AG04450 (cell line): ENCODE measurements at regions not wholly inside any gene's neighbourhood (a gene's known extent, or its start where the extent isn't known, plus 50 kb on each side); places are given as distances from the start of the nearest gene placed in this dataset.

Experiments
- CTCF ChIA-PET: fragments of 300-600, 350-600 bp; formaldehyde crosslinking; extraction: SDS; loops from one replicate; lab custom pipeline; 2022; ENCODE audit warnings: antibody characterized with exemption, inconsistent platforms; lab: Charles Lee
- POLR2A ChIA-PET: fragments of 350-600 bp; formaldehyde crosslinking; extraction: SDS; loops from one replicate; lab custom pipeline; 2021; ENCODE audit warnings: antibody characterized with exemption, inconsistent platforms; lab: Yijun Ruan, JAX
- DNase-seq: peaks from one replicate; pipeline ENCODE4 v3.0.0-alpha.2; 2011; ENCODE audit warnings: low read depth, low spot score
- H3K27ac ChIP-seq: one replicate; pipeline ENCODE4 v1.5.1; 2012; ENCODE audit warnings: low read depth, low read length, control low read depth
- H3K27me3 ChIP-seq: one replicate; pipeline ENCODE4 v1.6.0; 2012; ENCODE audit warnings: low read length; ENCODE audit not compliant: control insufficient read depth, insufficient read depth
- H3K4me3 ChIP-seq: 2 replicates; pipeline ENCODE4 v1.5.1; 2011; ENCODE audit warnings: mild to moderate bottlenecking, low read depth, low read length, control low read depth
- H3K9me3 ChIP-seq: 2 replicates; pipeline ENCODE4 v1.5.1; 2012; ENCODE audit warnings: low read length; ENCODE audit not compliant: control insufficient read depth, insufficient read depth
- TF ChIP-seq, protein P1 (sequence below): IDR thresholded peaks from 2 replicates; pipeline ENCODE4 v1.5.1; 2011; ENCODE audit warnings: low read depth, low read length, control low read depth, inconsistent platforms

- POLR2A ChIA-PET: no interaction called here
- CTCF ChIA-PET: interaction anchor here (1.1 kb wide), 1 partner anchor 965 kb away, joined by 3 read pairs; no protein-coding TSS in a partner anchor
- no peaks in the 10 kb centered on the region for H3K27me3 ChIP-seq
- no peak overlapping the region for H3K27ac ChIP-seq
- no peak overlapping the region for H3K4me3 ChIP-seq
- no peak for DNase-seq
- TF ChIP-seq, protein P1, sequence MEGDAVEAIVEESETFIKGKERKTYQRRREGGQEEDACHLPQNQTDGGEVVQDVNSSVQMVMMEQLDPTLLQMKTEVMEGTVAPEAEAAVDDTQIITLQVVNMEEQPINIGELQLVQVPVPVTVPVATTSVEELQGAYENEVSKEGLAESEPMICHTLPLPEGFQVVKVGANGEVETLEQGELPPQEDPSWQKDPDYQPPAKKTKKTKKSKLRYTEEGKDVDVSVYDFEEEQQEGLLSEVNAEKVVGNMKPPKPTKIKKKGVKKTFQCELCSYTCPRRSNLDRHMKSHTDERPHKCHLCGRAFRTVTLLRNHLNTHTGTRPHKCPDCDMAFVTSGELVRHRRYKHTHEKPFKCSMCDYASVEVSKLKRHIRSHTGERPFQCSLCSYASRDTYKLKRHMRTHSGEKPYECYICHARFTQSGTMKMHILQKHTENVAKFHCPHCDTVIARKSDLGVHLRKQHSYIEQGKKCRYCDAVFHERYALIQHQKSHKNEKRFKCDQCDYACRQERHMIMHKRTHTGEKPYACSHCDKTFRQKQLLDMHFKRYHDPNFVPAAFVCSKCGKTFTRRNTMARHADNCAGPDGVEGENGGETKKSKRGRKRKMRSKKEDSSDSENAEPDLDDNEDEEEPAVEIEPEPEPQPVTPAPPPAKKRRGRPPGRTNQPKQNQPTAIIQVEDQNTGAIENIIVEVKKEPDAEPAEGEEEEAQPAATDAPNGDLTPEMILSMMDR: no peak
- H3K9me3 ChIP-seq: peaks cover 34% of the 10 kb centered on the region
Observed at GRCh38 chr1:14136881-14137280, 436.9 kb downstream of the PRDM2 start.

- no peak overlapping the region for H3K4me3 ChIP-seq
- H3K9me3 ChIP-seq: peaks cover 29% of the 10 kb centered on the region
- H3K27me3 ChIP-seq: no peaks in the 10 kb centered on the region
- no peak for DNase-seq
- TF ChIP-seq, protein P1: no peak
- ChIA-PET POLR2A (no interaction called here), CTCF (no interaction called here)
- no peak overlapping the region for H3K27ac ChIP-seq
Observed at GRCh38 chr1:14137411-14138134, 437.6 kb downstream of the PRDM2 start.

DNA sequence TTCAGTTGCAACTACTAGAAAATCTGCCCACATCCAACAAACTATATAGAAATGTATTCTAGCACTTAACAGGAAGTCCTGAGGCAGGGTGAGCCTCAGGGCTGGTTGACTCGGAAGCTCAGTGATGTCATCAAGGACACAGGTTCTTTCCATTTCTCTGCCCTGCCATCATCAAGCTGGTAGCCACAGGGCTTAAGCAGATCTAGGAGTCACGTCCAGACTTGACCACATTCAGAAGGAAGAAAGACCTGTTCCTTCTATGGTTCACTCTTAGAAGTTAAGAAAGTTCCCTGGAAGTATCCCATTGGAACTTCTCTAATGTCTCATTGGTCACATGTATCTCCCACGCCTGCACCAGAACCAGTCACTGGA, 438.1 kb downstream of the PRDM2 start:
- TF ChIP-seq, protein P1: no peak
- Histone ChIP-seq H3K27ac (no peak overlapping the region), H3K4me3 (no peak overlapping the region), H3K9me3 (peaks cover 29% of the 10 kb centered on the region), H3K27me3 (no peaks in the 10 kb centered on the region)
- DNase-seq: no peak
- ChIA-PET POLR2A (no interaction called here), CTCF (no interaction called here)

GRCh38 chr1:14138687-14139086, 438.7 kb downstream of the PRDM2 start:
- ChIA-PET POLR2A (no interaction called here), CTCF (no interaction called here)

GRCh38 chr1:14140831-14141401, 440.9 kb downstream of the PRDM2 start:
- ChIA-PET CTCF (no interaction called here), POLR2A (no interaction called here)
- Histone ChIP-seq H3K4me3 (no peak overlapping the region), H3K9me3 (peaks cover 35% of the 10 kb centered on the region), H3K27ac (no peak overlapping the region), H3K27me3 (no peaks in the 10 kb centered on the region)
- TF ChIP-seq, protein P1: no peak
- no peak for DNase-seq

More at GRCh38 chr1:14138687-14139086, 438.7 kb downstream of the PRDM2 start:
- no peak overlapping the region for H3K4me3 ChIP-seq
- H3K27ac ChIP-seq: no peak overlapping the region
- H3K9me3 ChIP-seq: peaks cover 31% of the 10 kb centered on the region
- TF ChIP-seq, protein P1: no peak
- no peak for DNase-seq
- H3K27me3 ChIP-seq: no peaks in the 10 kb centered on the region
